CD4-positive, alpha-beta T cell (primary cell): ENCODE measurements at regions not wholly inside any gene's neighbourhood (a gene's known extent, or its start where the extent isn't known, plus 50 kb on each side); places are given as distances from the start of the nearest gene placed in this dataset.

Experiments
- ATAC-seq: fragments of 200-7000 bp; cut with Tn5 transposase; one replicate; pipeline ENCODE4 v1.10.0; 2022; ENCODE audit warnings: mild to moderate bottlenecking; ENCODE audit not compliant: poor library complexity
- CTCF ChIA-PET: fragments of 350-600 bp; sonication (Branson Sonifier 250); formaldehyde crosslinking; loops from one replicate; lab custom pipeline; 2021; ENCODE audit warnings: antibody characterized with exemption, inconsistent platforms; lab: Charles Lee
- POLR2A ChIA-PET: fragments of 350-600 bp; sonication (Branson Sonifier 250); formaldehyde crosslinking; loops from one replicate; lab custom pipeline; 2021; ENCODE audit warnings: antibody characterized with exemption, inconsistent platforms; lab: Charles Lee
- DNase-seq, 14 experiments: peaks; one replicate each; pipeline ENCODE4 v3.0.0-alpha.2; 2013 to 2020; ENCODE audit warnings: mixed read lengths in 2 of 14
- H3K27ac ChIP-seq, 2 donors: one replicate each; pipeline versions ENCODE4 v1.5.1 to v1.7.0; 2013; ENCODE audit warnings: low read length in 2 of 2, low read depth in 1 of 2, mild to moderate bottlenecking in 1 of 2
- H3K27me3 ChIP-seq, 2 experiments: 1 replicate in 1 of 2; 2 replicates in 1 of 2; pipeline versions ENCODE4 v1.6.1 to v1.7.0; 2013; ENCODE audit warnings: low read length in 2 of 2, control low read depth in 1 of 2, mild to moderate bottlenecking in 1 of 2, moderate library complexity in 1 of 2; ENCODE audit not compliant: insufficient read depth in 2 of 2, control insufficient read depth in 1 of 2
- H3K36me3 ChIP-seq: one replicate; pipeline ENCODE4 v1.6.1; 2013; ENCODE audit warnings: low read length, control low read depth; ENCODE audit not compliant: insufficient read depth
- H3K4me1 ChIP-seq: one replicate; pipeline ENCODE4 v1.6.1; 2013; ENCODE audit warnings: low read length, control low read depth; ENCODE audit not compliant: insufficient read depth
- H3K4me3 ChIP-seq: one replicate; pipeline ENCODE4 v1.5.1; 2013; ENCODE audit warnings: mild to moderate bottlenecking, low read length, moderate library complexity
- H3K9me3 ChIP-seq, 2 experiments: 1 replicate in 1 of 2; 2 replicates in 1 of 2; pipeline versions ENCODE4 v1.6.1 to v1.7.0; 2013; ENCODE audit warnings: low read length in 2 of 2, mild to moderate bottlenecking in 2 of 2, control low read depth in 1 of 2, moderate library complexity in 1 of 2; ENCODE audit not compliant: control insufficient read depth in 1 of 2, insufficient read depth in 1 of 2
- H3K27ac Mint-ChIP-seq: one replicate; pipeline ENCODE4 v1.8.0; 2020; ENCODE audit warnings: mixed read lengths
- H3K27me3 Mint-ChIP-seq: one replicate; pipeline ENCODE4 v1.8.0; 2021; ENCODE audit warnings: mixed read lengths
- H3K36me3 Mint-ChIP-seq: one replicate; pipeline ENCODE4 v1.8.0; 2021; ENCODE audit warnings: low read depth, mixed read lengths
- H3K4me1 Mint-ChIP-seq: one replicate; pipeline ENCODE4 v1.8.0; 2021; ENCODE audit warnings: low read depth, mixed read lengths
- H3K4me3 Mint-ChIP-seq: one replicate; pipeline ENCODE4 v1.8.0; 2020; ENCODE audit warnings: mild to moderate bottlenecking, mixed read lengths
- H3K9me3 Mint-ChIP-seq: one replicate; pipeline ENCODE4 v1.8.0; 2020; ENCODE audit warnings: mixed read lengths
- CTCF ChIP-seq: fragments of 200-600 bp; IDR thresholded peaks from one replicate; pipeline ENCODE4 v1.8.0; 2022; ENCODE audit warnings: antibody characterized with exemption, mild to moderate bottlenecking
- intact Hi-C, 2 experiments: fragments of 100-400 bp; cut with DNase I in 1 of 2; cut with micrococcal nuclease in 1 of 2; formaldehyde crosslinking; loops; one replicate each; pipeline versions ENCODE4 v1.15.1 to v1.9.0; 2023 to 2025; cut with DNase I, micrococcal nuclease

DNA sequence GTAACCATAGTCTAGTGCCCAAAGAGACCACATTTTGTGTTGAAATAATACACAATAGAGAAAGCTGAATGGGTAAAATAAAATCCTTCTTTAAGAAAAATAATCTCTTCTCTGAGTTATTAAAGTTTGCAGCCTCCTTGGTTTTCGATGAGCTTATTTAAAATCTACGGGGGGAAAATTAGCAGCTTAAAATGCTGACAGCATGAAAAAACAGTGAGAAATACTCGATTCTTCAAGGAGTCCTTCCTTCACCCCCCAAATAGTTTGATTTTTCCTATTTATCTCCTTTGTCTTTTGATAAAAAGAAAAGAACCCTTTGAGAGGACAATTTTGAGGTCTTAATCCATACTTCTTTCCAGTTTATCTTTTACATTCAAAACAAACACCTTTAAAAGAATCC, 394.0 kb upstream of the B3GALT2 start:
- Histone ChIP-seq H3K36me3 (no peaks in the 10 kb centered on the region), H3K9me3 (no peaks in the 10 kb centered on the region), H3K4me3 (no peak overlapping the region), H3K4me1 (no peaks in the 10 kb centered on the region), H3K27ac (no peak overlapping the region), H3K27me3 (no peaks in the 10 kb centered on the region)
- TF ChIP-seq CTCF: no peak
- H3K36me3 Mint-ChIP-seq: no peaks in the 10 kb centered on the region
- intact Hi-C loops: loop anchor here in 1 of 2 experiments (10.0 kb wide), 1 partner anchor 174 kb away; no protein-coding TSS in a partner anchor
- no peak overlapping the region for H3K4me3 Mint-ChIP-seq
- POLR2A ChIA-PET: interaction anchor here (1.3 kb wide), 1 partner anchor 11 kb away, joined by 4 read pairs; no protein-coding TSS in a partner anchor
- no peak overlapping the region for H3K27ac Mint-ChIP-seq
- H3K4me1 Mint-ChIP-seq: no peaks in the 10 kb centered on the region
- no peak for DNase-seq
- ATAC-seq: no peak
- no peaks in the 10 kb centered on the region for H3K27me3 Mint-ChIP-seq
- CTCF ChIA-PET: no interaction called here
- H3K9me3 Mint-ChIP-seq: no peaks in the 10 kb centered on the region

DNA sequence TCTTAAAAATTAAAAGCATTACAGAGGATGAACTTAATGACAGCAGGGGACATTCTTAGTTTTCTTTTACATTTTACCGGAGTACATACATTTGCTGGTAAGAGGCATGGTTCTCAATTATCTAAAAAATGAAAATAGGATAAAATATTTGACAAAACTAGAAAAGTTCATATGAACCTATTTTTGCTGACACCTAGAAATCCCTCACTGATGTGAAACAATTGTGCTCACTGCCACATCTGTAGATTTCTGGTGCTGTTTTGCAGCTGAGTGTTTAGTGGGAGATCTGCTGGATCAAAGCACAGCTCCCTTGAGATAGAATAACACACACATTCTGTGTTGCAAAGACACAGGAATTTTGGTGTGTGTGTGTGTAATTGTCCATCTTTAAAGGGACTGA, 392.9 kb upstream of the B3GALT2 start:
- no peaks in the 10 kb centered on the region for H3K4me1 ChIP-seq
- H3K36me3 Mint-ChIP-seq: no peaks in the 10 kb centered on the region
- TF ChIP-seq CTCF: no peak
- ATAC-seq (no peak), DNase-seq (no peak)
- no peaks in the 10 kb centered on the region for H3K36me3 ChIP-seq
- no peaks in the 10 kb centered on the region for H3K4me1 Mint-ChIP-seq
- intact Hi-C loops: no loop called here
- ChIA-PET POLR2A (no interaction called here), CTCF (no interaction called here)
- no peak overlapping the region for H3K27ac ChIP-seq
- no peaks in the 10 kb centered on the region for H3K9me3 ChIP-seq
- H3K4me3 ChIP-seq: no peak overlapping the region
- no peaks in the 10 kb centered on the region for H3K27me3 ChIP-seq
- no peak overlapping the region for H3K4me3 Mint-ChIP-seq
- H3K27me3 Mint-ChIP-seq: no peaks in the 10 kb centered on the region
- no peak overlapping the region for H3K27ac Mint-ChIP-seq
- no peaks in the 10 kb centered on the region for H3K9me3 Mint-ChIP-seq

DNA sequence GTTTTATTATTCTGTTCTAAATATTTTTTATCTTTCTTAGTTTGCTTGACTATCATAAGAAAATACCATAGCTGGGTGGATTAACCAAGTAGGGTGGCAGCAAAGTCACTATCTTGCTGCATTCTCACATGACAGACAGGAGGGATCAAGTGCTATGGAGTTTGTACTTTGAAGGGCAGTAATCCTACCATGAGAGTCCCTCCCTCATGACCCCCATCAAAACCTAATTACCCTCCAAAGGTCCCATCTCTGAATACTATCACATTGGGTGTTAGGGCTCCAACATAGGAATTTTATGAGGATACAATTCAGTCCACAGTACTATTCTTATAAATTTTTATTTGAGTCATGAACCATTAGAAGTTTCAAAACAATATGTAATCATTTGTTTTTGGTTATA, 388.5 kb upstream of the B3GALT2 start:
- H3K4me3 Mint-ChIP-seq: no peak overlapping the region
- ChIA-PET POLR2A (no interaction called here), CTCF (no interaction called here)
- Histone ChIP-seq H3K4me3 (no peak overlapping the region), H3K27me3 (no peaks in the 10 kb centered on the region), H3K27ac (no peak overlapping the region), H3K36me3 (no peaks in the 10 kb centered on the region), H3K9me3 (no peaks in the 10 kb centered on the region), H3K4me1 (peaks cover 2% of the 10 kb centered on the region)
- intact Hi-C loops: no loop called here
- H3K36me3 Mint-ChIP-seq: peaks cover 3% of the 10 kb centered on the region
- no peak for ATAC-seq
- TF ChIP-seq CTCF: no peak
- no peaks in the 10 kb centered on the region for H3K27me3 Mint-ChIP-seq
- no peak overlapping the region for H3K27ac Mint-ChIP-seq
- no peak for DNase-seq
- H3K9me3 Mint-ChIP-seq: peaks cover 4% of the 10 kb centered on the region
- peaks cover 9% of the 10 kb centered on the region for H3K4me1 Mint-ChIP-seq
